HTR-8/SVneo (cell line): ENCODE measurements at regions not wholly inside any gene's neighbourhood (a gene's known extent, or its start where the extent isn't known, plus 50 kb on each side); places are given as distances from the start of the nearest gene placed in this dataset.

Experiments
- DNase-seq: peaks from one replicate; pipeline ENCODE4 v3.0.0; 2011; ENCODE audit warnings: low spot score, mixed read lengths; ENCODE audit not compliant: insufficient read length
- FAIRE-seq: peaks from 2 replicates; lab custom pipeline; 2011; peaks lifted over from hg19 to GRCh38; lab: Jason Lieb, UNC

- no peak for FAIRE-seq
These were observed 343.5 kb upstream of the FANCL start for GRCh38 chr2:58584606-58585118.

GRCh38 chr2:58578276-58578675, 337.2 kb upstream of the FANCL start:
- FAIRE-seq (no peak), DNase-seq (no peak)

More at GRCh38 chr2:58584606-58585118, 343.5 kb upstream of the FANCL start:
- DNase-seq: no peak

DNA sequence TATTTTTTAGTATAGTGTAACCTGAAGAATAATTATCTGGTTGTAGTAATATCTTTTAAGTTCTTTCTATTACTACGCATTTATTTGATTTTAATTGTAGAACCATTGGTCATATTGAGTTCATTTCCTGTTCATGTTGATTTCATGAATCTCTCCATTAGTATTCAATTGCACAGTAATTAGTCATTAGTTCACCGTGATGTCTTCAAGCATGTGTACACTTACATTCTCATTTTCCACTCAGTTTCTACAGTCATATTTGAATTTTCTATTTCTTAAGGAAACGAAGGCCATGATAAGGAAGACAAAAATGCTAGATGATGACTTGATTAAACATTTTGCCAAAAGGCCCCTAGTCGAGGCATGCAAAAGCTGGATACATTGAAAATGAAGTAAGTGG, 333.7 kb upstream of the FANCL start:
- no peak for FAIRE-seq

GRCh38 chr2:58572731-58573130, 331.6 kb upstream of the FANCL start:
- FAIRE-seq (no peak), DNase-seq (no peak)

More for the DNA sequence above, 333.7 kb upstream of the FANCL start:
- no peak for DNase-seq

DNA sequence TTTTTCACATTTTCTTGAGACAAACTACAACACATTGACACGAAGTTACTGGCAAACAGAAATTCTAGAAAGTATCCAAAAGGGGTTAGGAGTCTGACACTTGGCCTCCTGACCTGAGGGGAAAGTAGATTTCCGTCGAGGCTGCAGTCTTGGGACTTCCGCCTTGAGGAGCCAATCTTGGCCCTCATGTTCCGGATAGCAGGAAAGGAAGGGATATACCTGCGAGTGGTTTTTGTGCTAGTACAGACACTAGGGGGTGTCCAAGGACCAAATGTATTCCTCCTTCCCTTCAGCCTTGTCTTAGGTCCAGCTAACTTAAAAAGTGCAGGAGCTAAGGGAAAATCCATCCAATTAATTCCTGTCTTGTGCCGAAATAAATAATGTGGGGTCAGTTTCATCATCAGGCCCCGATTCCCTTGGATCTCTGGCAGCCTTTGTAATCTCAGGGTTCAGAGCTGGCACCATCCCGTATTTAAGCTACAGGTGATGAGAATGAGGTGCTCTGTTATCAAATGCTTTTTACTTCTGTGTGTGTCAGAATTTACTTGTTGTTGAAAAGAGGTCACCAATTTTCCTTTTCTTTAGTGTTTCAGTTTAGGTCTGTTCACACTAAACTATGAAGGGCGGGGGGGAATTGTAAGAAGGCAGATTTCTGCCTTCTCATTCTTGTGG, 330.2 kb upstream of the FANCL start:
- FAIRE-seq (no peak), DNase-seq (peak; percentile 65)

GRCh38 chr2:58569475-58570185, 328.5 kb upstream of the FANCL start:
- FAIRE-seq (no peak), DNase-seq (no peak)

DNA sequence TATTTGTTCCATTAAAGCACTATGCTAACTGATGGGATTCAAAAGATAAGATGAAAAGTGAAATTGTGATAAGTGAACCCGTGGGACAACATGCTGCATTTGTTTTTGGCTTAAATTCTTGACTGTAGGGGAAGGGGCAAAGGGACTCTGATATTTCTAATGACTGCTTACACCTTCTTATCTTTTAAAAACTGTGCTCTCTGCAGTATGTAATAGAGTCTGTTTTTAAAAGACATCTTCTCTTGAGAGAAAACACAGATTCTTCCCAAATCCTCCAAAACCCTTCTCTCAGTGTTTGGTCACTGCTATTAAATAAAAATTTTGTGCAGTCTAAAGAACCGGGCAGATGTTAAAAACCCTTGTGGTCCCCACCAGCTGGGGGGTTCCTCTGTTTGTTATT, 327.8 kb upstream of the FANCL start:
- DNase-seq (no peak), FAIRE-seq (no peak)

DNA sequence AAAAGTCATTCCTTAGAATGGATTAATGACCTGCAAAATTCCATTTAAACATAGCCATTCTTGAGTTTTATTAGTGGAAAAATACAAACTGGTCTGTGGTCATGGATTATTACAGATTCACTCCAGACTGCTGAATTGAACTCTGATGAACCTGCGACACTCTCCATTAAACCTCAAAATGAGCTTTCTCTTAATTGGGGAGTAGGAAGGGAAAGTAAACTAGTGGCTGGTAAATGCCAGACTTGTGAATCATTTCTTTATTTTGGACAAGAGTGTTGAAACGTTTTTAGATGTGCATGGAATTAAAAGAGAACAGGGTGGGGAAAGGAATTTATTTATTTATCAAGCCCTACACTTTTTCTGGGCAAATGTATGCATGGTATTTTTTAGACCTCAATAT, 321.2 kb upstream of the FANCL start:
- DNase-seq: no peak
- no peak for FAIRE-seq

DNA sequence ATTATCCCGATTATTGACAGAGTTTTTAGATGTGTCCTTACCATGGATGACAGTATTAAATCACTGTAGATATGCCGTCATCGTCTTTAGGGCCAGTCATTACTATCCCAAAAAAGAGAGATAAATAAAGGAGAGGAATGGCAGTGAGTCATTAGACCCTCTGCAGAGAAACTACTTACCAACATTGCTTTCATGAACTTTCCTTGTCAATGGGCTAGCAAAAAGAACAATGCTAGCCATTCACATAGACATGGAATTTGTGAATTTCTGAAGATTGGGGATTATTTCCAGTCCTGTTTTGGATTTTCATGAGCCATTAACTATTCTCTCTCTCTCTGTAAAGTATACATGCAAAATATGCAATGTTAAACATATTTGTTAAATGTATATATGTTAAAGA, 319.4 kb upstream of the FANCL start:
- no peak for FAIRE-seq
- DNase-seq: no peak

GRCh38 chr2:58558881-58559280, 317.8 kb upstream of the FANCL start:
- DNase-seq: no peak
- no peak for FAIRE-seq

DNA sequence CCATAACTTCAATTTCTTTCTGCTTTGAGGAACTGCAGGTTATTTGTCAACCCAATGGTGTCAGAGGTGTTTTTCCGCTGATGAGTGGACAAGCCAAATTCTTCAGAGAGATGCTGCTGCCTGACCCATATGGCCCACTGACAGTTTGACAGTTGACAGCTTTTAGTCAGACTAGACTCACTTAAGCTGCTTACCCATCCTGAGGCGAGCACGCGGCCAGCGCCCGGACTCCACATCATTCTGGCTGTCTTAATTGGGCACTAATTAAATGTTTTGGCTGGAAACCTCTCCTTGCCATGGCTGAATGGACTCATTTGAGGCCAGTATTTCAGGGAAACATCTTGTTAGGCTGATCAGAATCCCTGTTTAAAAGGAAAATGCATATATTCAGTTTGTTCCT, 316.1 kb upstream of the FANCL start:
- DNase-seq: no peak
- no peak for FAIRE-seq

DNA sequence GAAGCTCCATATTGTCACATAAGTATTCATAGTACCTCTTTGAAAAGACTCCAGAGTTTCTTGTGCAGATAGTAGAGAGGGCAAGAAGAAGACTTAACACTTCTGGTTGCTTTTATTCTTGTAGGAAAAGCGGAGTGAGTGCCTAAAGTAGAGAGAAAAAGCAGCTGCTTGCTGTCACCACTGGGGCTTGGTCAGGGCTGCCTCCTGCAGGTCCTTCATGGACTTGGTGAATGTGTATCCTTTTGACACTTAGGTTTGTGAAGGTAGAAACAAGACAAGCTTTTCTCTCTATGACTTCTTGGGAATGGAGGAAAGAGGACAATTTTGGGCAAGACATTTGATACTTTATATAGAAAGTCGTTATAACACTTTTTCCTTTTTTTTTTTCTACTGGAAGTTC, 312.8 kb upstream of the FANCL start:
- FAIRE-seq: no peak
- DNase-seq: no peak

DNA sequence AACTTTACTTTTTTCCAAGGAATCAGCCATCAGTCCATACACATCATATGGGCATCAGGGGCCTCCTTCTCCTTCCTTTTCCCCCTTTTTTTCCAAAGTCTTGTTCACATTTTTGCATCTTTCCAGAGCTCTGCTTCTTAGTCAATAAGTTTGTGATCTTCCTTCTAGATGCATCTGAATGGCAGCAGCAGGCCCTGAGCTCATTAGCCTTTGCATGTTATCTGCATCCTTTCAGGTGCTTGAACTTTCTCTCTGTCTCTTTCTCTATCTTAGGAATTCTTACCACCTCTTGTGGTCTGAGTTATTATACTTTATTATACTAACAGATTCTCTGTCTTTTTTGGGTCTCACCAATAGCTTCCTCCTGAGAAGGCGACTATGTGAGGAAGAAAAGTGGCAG, 312.4 kb upstream of the FANCL start:
- DNase-seq (no peak), FAIRE-seq (no peak)

- DNase-seq: no peak
- no peak for FAIRE-seq
These were observed 304.5 kb upstream of the FANCL start for GRCh38 chr2:58545300-58546280.

DNA sequence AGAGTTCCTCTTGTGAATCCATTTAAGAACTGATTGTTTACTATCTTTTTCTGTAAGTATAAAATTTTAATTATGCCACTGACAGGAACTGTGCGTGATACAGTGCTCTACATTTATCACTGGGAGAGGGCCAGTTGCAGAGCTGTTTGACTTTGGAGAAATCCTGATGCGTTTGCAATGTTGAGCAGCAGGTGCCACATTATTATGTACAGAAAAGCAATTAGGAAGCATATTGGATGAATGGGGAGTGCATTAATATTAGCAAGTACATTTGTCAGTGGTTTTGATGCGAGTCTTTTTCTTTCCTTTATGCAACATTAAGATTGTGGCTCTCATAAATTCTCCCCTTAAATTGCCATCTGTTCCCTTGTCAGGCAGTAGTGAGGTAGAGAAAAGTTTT, 302.3 kb upstream of the FANCL start:
- FAIRE-seq (no peak), DNase-seq (no peak)

DNA sequence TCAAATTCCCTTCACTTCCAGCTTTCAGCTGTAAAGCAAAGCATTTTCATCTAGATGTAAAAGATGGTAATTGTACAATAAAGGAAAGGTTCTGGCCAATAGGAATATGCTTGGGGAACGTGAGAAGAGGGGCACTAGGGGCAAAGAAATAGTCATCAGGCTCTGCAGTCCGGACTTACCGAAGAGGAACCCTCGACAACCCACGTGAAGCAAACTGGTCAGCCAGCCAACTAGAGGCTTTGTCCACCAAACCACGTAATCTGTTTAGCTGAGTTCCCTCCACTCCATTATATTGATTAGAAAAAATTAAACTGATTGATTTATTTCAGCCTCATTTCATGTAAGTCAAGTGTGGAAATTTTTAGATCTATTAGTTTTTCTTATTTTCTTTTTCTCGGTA, 300.4 kb upstream of the FANCL start:
- no peak for FAIRE-seq

GRCh38 chr2:58540681-58541080, 299.6 kb upstream of the FANCL start:
- no peak for DNase-seq
- no peak for FAIRE-seq

More for the DNA sequence above, 300.4 kb upstream of the FANCL start:
- no peak for DNase-seq

GRCh38 chr2:58539973-58540372, 298.8 kb upstream of the FANCL start:
- no peak for FAIRE-seq
- no peak for DNase-seq

DNA sequence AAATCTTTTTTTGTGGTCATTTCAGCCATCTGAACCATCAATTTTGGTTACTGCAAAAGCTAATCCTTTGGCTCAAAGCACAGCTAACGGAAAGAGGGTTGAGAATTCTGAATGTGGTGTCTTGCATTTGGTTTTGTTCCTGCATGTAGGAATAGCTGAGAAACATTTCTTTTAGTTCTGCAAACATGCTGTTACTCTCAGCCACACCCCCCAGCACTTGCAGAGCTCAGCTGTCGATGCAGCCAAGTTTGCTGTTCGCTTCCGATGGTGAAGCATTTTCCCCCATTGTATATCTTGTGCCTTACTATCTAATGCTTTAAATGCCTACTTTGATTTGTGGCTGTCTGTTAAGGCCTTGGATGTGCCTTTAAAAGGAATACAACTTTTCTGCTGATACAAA, 294.9 kb upstream of the FANCL start:
- FAIRE-seq: no peak
- no peak for DNase-seq

- no peak for DNase-seq
- peak; percentile 16 for FAIRE-seq
These were observed 294.1 kb upstream of the FANCL start for GRCh38 chr2:58535182-58535581.

DNA sequence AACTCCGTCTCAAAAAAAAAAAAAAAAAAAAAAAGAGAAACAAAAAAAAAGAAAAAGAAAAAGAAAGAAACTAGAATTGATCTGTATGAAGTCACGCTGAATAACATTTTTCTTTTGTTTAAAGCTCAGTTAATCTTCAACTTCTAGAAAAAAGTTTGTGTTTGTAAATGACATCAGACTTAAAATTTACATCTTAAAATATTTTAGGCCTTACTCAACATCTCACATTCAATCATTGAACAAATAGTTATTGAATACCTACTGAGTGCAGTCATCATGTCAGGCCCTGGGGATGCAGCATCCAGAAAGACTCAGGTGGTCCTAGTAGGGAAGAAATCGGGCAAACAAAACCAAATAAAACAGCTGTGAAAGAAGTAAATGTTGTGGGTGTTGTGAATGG, 292.3 kb upstream of the FANCL start:
- FAIRE-seq: no peak

More for the DNA sequence above, 292.3 kb upstream of the FANCL start:
- no peak for DNase-seq
